ENCODE measurements at regions not wholly inside any gene's neighbourhood (a gene's known extent, or its start where the extent isn't known, plus 50 kb on each side); places are given as distances from the start of the nearest gene placed in this dataset.

DNA sequence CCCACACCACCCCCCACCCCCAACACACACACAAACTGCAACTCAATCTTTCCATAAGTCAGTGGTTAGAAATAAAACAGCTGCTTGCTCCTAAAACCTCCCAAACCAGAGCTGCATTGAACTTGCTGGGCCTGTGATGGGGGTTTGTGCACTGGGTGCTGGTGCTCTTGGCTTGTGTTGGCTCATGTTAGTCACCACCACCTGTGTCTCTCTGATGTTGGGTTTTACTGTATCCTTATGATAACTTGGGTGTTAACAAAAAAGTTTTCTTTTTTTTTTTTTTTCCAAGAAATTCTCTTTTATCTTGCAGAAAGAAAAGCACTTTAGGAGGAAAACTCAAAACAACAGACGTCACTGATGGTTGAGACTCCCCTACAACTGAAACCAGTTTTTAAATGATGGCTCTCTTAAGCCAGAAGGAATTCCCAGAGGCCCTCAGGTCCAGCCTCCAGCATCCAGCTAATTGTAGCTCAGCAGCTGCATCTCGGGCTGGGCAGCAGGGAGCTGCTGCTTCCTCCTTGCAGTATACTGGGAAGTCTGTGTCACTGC is 79.9 kb upstream of the DRD2 start:
- TF ChIP-seq, protein P1, sequence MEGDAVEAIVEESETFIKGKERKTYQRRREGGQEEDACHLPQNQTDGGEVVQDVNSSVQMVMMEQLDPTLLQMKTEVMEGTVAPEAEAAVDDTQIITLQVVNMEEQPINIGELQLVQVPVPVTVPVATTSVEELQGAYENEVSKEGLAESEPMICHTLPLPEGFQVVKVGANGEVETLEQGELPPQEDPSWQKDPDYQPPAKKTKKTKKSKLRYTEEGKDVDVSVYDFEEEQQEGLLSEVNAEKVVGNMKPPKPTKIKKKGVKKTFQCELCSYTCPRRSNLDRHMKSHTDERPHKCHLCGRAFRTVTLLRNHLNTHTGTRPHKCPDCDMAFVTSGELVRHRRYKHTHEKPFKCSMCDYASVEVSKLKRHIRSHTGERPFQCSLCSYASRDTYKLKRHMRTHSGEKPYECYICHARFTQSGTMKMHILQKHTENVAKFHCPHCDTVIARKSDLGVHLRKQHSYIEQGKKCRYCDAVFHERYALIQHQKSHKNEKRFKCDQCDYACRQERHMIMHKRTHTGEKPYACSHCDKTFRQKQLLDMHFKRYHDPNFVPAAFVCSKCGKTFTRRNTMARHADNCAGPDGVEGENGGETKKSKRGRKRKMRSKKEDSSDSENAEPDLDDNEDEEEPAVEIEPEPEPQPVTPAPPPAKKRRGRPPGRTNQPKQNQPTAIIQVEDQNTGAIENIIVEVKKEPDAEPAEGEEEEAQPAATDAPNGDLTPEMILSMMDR (IDR thresholded peaks at IDR 0.05; ENCODE audit: extremely low read depth in 1 of 2, insufficient read depth in 1 of 2, low read depth in 1 of 2, low read length in 2 of 2), result no peak
- TF ChIP-seq FOS (IDR thresholded peaks at IDR 0.05; ENCODE audit: borderline replicate concordance, insufficient read depth, low read length) (no peak), JUN (IDR thresholded peaks at IDR 0.05; ENCODE audit: borderline replicate concordance, insufficient read depth, insufficient read length, low read depth) (no peak), POLR2AphosphoS5 (IDR thresholded peaks at IDR 0.05; ENCODE audit: insufficient read depth, low read depth, low read length) (no peak), EZH2 (IDR thresholded peaks at IDR 0.05; ENCODE audit: borderline replicate concordance, low read depth, low read length, severe bottlenecking) (no peak)
- TF ChIP-seq, protein P2, sequence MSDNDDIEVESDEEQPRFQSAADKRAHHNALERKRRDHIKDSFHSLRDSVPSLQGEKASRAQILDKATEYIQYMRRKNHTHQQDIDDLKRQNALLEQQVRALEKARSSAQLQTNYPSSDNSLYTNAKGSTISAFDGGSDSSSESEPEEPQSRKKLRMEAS (IDR thresholded peaks at IDR 0.05; ENCODE audit: insufficient read depth, insufficient read length), result no peak
- no peak overlapping the region for H3K9ac ChIP-seq (replicated peaks; ENCODE audit: extremely low read depth, insufficient read depth, low read length)
- BruUV-seq (replicated peaks), result no TSS peak
- H3K4me2 ChIP-seq (ENCODE audit: insufficient read depth, low read length), result no peak overlapping the region
- H3K4me3 ChIP-seq (replicated peaks in 1 of 3; ENCODE audit: insufficient read depth in 1 of 3, low read depth in 1 of 3, low read length in 3 of 3), result no peak overlapping the region
- intact Hi-C loops (cut with micrococcal nuclease) (no loop called here), dilution Hi-C loops (cut with MboI; ENCODE audit: extremely low pct_ligation_motif_present, low sequenced_read_pairs) (no loop called here)
- ChIA-PET POLR2A (no interaction called here), CTCF (no interaction called here)
- H4K20me1 ChIP-seq (replicated peaks; ENCODE audit: control insufficient read depth, extremely low read depth, insufficient read depth, low read length), result no peaks in the 10 kb centered on the region
- no peaks in the 10 kb centered on the region for H3K79me2 ChIP-seq (ENCODE audit: control insufficient read depth, insufficient read depth, low read length)
- H2AFZ ChIP-seq (ENCODE audit: low read depth, low read length), result no peak overlapping the region
- H3K36me3 ChIP-seq (ENCODE audit: control insufficient read depth in 2 of 2, extremely low read depth in 1 of 2, insufficient read depth in 2 of 2, low read length in 2 of 2), result no peaks in the 10 kb centered on the region
- H3K4me1 ChIP-seq (ENCODE audit: control insufficient read depth, extremely low read depth, insufficient read depth, low read length), result no peaks in the 10 kb centered on the region
- no peak for FAIRE-seq
- H3K9me1 ChIP-seq (replicated peaks; ENCODE audit: control insufficient read depth, extremely low read depth, insufficient read depth, low read length), result no peaks in the 10 kb centered on the region
- H3K27ac ChIP-seq (ENCODE audit: insufficient read depth, low read depth, low read length), result no peak overlapping the region
- H3K27me3 ChIP-seq (ENCODE audit: control insufficient read depth in 2 of 2, insufficient read depth in 2 of 2, low read length in 2 of 2), result no peaks in the 10 kb centered on the region
- H3K9me3 ChIP-seq (replicated peaks; ENCODE audit: control insufficient read depth, insufficient read depth, low read length), result no peaks in the 10 kb centered on the region
- no peak for DNase-seq (ENCODE audit: low read depth, low spot score)

All from endothelial cell of umbilical vein (primary cell).